Hepatocyte (in vitro differentiated cells): ENCODE measurements at regions not wholly inside any gene's neighbourhood (a gene's known extent, or its start where the extent isn't known, plus 50 kb on each side); places are given as distances from the start of the nearest gene placed in this dataset.

Source experiments
- DNase-seq: peaks from one replicate; pipeline ENCODE4 v3.0.0-alpha.2; 2016; ENCODE audit warnings: low spot score
- H2AFZ ChIP-seq: fragments of 200-600 bp; sonication (generic); 2 replicates; pipeline ENCODE4 v1.6.0; 2016; ENCODE audit warnings: antibody characterized with exemption, mild to moderate bottlenecking
- H3K27ac ChIP-seq: fragments of 200-600 bp; sonication (generic); 2 replicates; pipeline ENCODE4 v1.5.1; 2016; ENCODE audit warnings: mild to moderate bottlenecking
- H3K27me3 ChIP-seq: fragments of 200-600 bp; sonication (generic); 2 replicates; pipeline ENCODE4 v1.6.1; 2016
- H3K36me3 ChIP-seq: fragments of 200-600 bp; sonication (generic); replicated peaks from 2 replicates; pipeline ENCODE4 v1.5.1; 2016; ENCODE audit warnings: low read depth; ENCODE audit not compliant: insufficient read depth
- H3K4me1 ChIP-seq: fragments of 200-600 bp; sonication (generic); 2 replicates; pipeline ENCODE4 v1.5.1; 2016; ENCODE audit warnings: mild to moderate bottlenecking, moderate library complexity; ENCODE audit not compliant: insufficient read depth
- H3K4me2 ChIP-seq: fragments of 200-600 bp; sonication (generic); 2 replicates; pipeline ENCODE4 v1.6.0; 2016
- H3K4me3 ChIP-seq: fragments of 200-600 bp; sonication (generic); 2 replicates; pipeline ENCODE4 v1.5.1; 2016; ENCODE audit warnings: mild to moderate bottlenecking
- H3K79me2 ChIP-seq: fragments of 200-600 bp; sonication (generic); 2 replicates; pipeline ENCODE4 v1.6.0; 2017; ENCODE audit warnings: mild to moderate bottlenecking
- H3K9me2 ChIP-seq: fragments of 200-600 bp; sonication (generic); replicated peaks from 2 replicates; pipeline ENCODE4 v1.6.0; 2017; ENCODE audit warnings: mild to moderate bottlenecking; ENCODE audit not compliant: insufficient read depth
- H3K9me3 ChIP-seq: fragments of 200-600 bp; sonication (generic); 2 replicates; pipeline ENCODE4 v1.5.1; 2016; ENCODE audit warnings: low read depth, mild to moderate bottlenecking
- H4K20me1 ChIP-seq: fragments of 200-600 bp; sonication (generic); 2 replicates; pipeline ENCODE4 v1.6.0; 2016; ENCODE audit warnings: mild to moderate bottlenecking; ENCODE audit not compliant: insufficient read depth, poor library complexity, severe bottlenecking
- CTCF ChIP-seq: fragments of 200-600 bp; sonication (generic); IDR thresholded peaks from 2 replicates; pipeline ENCODE4 v1.5.1; 2016; ENCODE audit warnings: antibody characterized with exemption, mild to moderate bottlenecking; ENCODE audit not compliant: poor library complexity
- EZH2 ChIP-seq: fragments of 200-600 bp; sonication (generic); IDR thresholded peaks from 2 replicates; pipeline ENCODE4 v1.6.1; 2016; ENCODE audit warnings: antibody characterized with exemption, mild to moderate bottlenecking, borderline replicate concordance
- EZH2phosphoT487 ChIP-seq: fragments of 200-600 bp; sonication (generic); IDR thresholded peaks from one replicate; pipeline ENCODE4 v1.6.1; 2018; ENCODE audit warnings: antibody characterized with exemption, mild to moderate bottlenecking, low read depth, moderate library complexity; ENCODE audit not compliant: unreplicated experiment, severe bottlenecking
- WGBS: methylation state at CpG from one replicate; pipeline ENCODE4 v1.1.6; 2016; ENCODE audit warnings: low lambda C conversion rate; ENCODE audit errors: missing lambda C conversion rate; 5-methylcytosine and 5-hydroxymethylcytosine counted together

DNA sequence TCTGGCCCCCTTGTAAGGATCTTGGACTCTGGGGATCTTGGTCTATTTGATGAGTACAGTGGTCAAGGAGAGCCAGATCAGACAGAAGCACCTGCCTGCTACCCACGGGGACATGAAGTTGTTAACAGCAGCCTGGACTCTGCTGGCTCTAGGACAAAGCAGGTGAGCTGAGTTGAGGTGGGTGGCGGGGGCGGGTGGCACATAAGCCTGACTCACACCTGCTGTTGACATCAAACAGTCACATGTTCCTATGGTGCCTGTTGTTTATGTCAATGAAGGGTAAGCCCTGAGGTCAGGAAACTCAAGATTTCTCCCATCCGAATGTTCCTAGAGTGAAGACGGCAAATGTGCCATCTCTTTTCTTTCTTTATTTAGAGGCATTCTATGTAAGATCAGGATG lies 50.1 kb upstream of the CLNK start:
- no peak for DNase-seq
- Histone ChIP-seq H3K27me3 (no peaks in the 10 kb centered on the region), H3K9me3 (no peaks in the 10 kb centered on the region), H3K4me3 (no peak overlapping the region), H3K9me2 (no peaks in the 10 kb centered on the region), H3K4me2 (no peak overlapping the region), H3K27ac (no peak overlapping the region), H3K79me2 (no peaks in the 10 kb centered on the region), H3K36me3 (no peaks in the 10 kb centered on the region), H2AFZ (no peak overlapping the region), H3K4me1 (no peaks in the 10 kb centered on the region), H4K20me1 (no peaks in the 10 kb centered on the region)
- 78% methylated on average over 5 of the region's 5 CpGs for WGBS
- TF ChIP-seq EZH2 (no peak), CTCF (no peak), EZH2phosphoT487 (no peak)
